ENCODE measurements at regions not wholly inside any gene's neighbourhood (a gene's known extent, or its start where the extent isn't known, plus 50 kb on each side); places are given as distances from the start of the nearest gene placed in this dataset.
A peak's percentile ranks its signal among the peaks of the same experiment; 100 is the strongest.

GRCh38 chr11:106464728-106465127 lies 387.3 kb downstream of the AASDHPPT start:
- no peak for TF ChIP-seq CTCF (IDR thresholded peaks at IDR 0.05; ENCODE audit: insufficient read depth in 1 of 2, low read depth in 1 of 2, low read length in 1 of 2, severe bottlenecking in 1 of 2, unreplicated experiment in 1 of 2)
- Histone ChIP-seq H3K4me1 (peaks cover 92% of the 10 kb centered on the region), H3K36me3 (ENCODE audit: control insufficient read depth, insufficient read depth, low read length) (peaks cover 4% of the 10 kb centered on the region), H3K9me3 (peaks cover 2% of the 10 kb centered on the region; the same call in 1 of the 2 replicates), H3K27me3 (replicated peaks; ENCODE audit: control insufficient read depth, insufficient read depth, low read length) (no peaks in the 10 kb centered on the region), H3K4me3 (ENCODE audit: low read depth, low read length) (no peak overlapping the region)
- Mint-ChIP-seq H3K4me1 (ENCODE audit: low read depth, unreplicated experiment) (peaks cover 72% of the 10 kb centered on the region), H3K9me3 (ENCODE audit: unreplicated experiment) (peaks cover 12% of the 10 kb centered on the region), H3K27me3 (ENCODE audit: insufficient read depth, unreplicated experiment) (no peaks in the 10 kb centered on the region), H3K4me3 (ENCODE audit: unreplicated experiment) (no peak overlapping the region), H3K27ac (ENCODE audit: unreplicated experiment) (peak overlapping the region; percentile 88), H3K36me3 (ENCODE audit: insufficient read depth, unreplicated experiment) (peaks cover 39% of the 10 kb centered on the region)
- no TSS peak for BruUV-seq (replicated peaks)
- intact Hi-C loops (cut with micrococcal nuclease; ENCODE audit: unreplicated experiment): loop anchor here (5.0 to 10.0 kb wide), 4 partner anchors 137 to 1800 kb away; no protein-coding TSS in a partner anchor
- POLR2A ChIA-PET: no interaction called here
- CTCF ChIA-PET: no interaction called here
- DNase-seq: no peak

- H3K4me1 Mint-ChIP-seq (ENCODE audit: low read depth, unreplicated experiment): peaks cover 77% of the 10 kb centered on the region
- peaks cover 92% of the 10 kb centered on the region for H3K4me1 ChIP-seq
- peaks cover 22% of the 10 kb centered on the region for H3K9me3 Mint-ChIP-seq (ENCODE audit: unreplicated experiment)
- H3K27me3 ChIP-seq (replicated peaks; ENCODE audit: control insufficient read depth, insufficient read depth, low read length): no peaks in the 10 kb centered on the region
- BruUV-seq (replicated peaks): no TSS peak
- ChIA-PET CTCF (interaction anchor here (1.3 kb wide), 1 partner anchor 51 kb away, joined by 5 read pairs; no protein-coding TSS in a partner anchor), POLR2A (interaction anchor here (1.1 to 3.3 kb wide), 3 partner anchors 14 to 84 kb away, joined by 4 to 22 read pairs (median 4); no protein-coding TSS in a partner anchor)
- peaks cover 29% of the 10 kb centered on the region for H3K36me3 Mint-ChIP-seq (ENCODE audit: insufficient read depth, unreplicated experiment)
- peak; percentile 76 to 85 for DNase-seq
- no peaks in the 10 kb centered on the region for H3K27me3 Mint-ChIP-seq (ENCODE audit: insufficient read depth, unreplicated experiment)
- peak overlapping the region; percentile 67 for H3K4me3 Mint-ChIP-seq (ENCODE audit: unreplicated experiment)
- H3K9me3 ChIP-seq: peaks cover 11% of the 10 kb centered on the region; the same call in 1 of the 2 replicates
- no peak for TF ChIP-seq CTCF (IDR thresholded peaks at IDR 0.05; ENCODE audit: insufficient read depth in 1 of 2, low read depth in 1 of 2, low read length in 1 of 2, severe bottlenecking in 1 of 2, unreplicated experiment in 1 of 2)
- intact Hi-C loops (cut with micrococcal nuclease; ENCODE audit: unreplicated experiment): loop anchor here (1.0 to 10.0 kb wide), 13 partner anchors 14 to 1802 kb away; partner anchors contain the start of gene MSANTD4
- peak overlapping the region; percentile 88 for H3K27ac Mint-ChIP-seq (ENCODE audit: unreplicated experiment)
- H3K36me3 ChIP-seq (ENCODE audit: control insufficient read depth, insufficient read depth, low read length): peaks cover 6% of the 10 kb centered on the region
- no peak overlapping the region for H3K4me3 ChIP-seq (ENCODE audit: low read depth, low read length)
These were observed 389.1 kb downstream of the AASDHPPT start for GRCh38 chr11:106466521-106467080.

GRCh38 chr11:106467501-106467900 lies 390.0 kb downstream of the AASDHPPT start:
- DNase-seq: peak; percentile 84 to 85
- TF ChIP-seq CTCF (IDR thresholded peaks at IDR 0.05; ENCODE audit: insufficient read depth in 1 of 2, low read depth in 1 of 2, low read length in 1 of 2, severe bottlenecking in 1 of 2, unreplicated experiment in 1 of 2): no peak
- no peaks in the 10 kb centered on the region for H3K27me3 ChIP-seq (replicated peaks; ENCODE audit: control insufficient read depth, insufficient read depth, low read length)
- no peak overlapping the region for H3K4me3 ChIP-seq (ENCODE audit: low read depth, low read length)
- Mint-ChIP-seq H3K27me3 (ENCODE audit: insufficient read depth, unreplicated experiment) (no peaks in the 10 kb centered on the region), H3K4me1 (ENCODE audit: low read depth, unreplicated experiment) (peaks cover 71% of the 10 kb centered on the region), H3K36me3 (ENCODE audit: insufficient read depth, unreplicated experiment) (peaks cover 20% of the 10 kb centered on the region), H3K27ac (ENCODE audit: unreplicated experiment) (peak overlapping the region; percentile 88), H3K4me3 (ENCODE audit: unreplicated experiment) (peak overlapping the region; percentile 67), H3K9me3 (ENCODE audit: unreplicated experiment) (peaks cover 23% of the 10 kb centered on the region)
- H3K36me3 ChIP-seq (ENCODE audit: control insufficient read depth, insufficient read depth, low read length): peaks cover 6% of the 10 kb centered on the region
- ChIA-PET POLR2A (interaction anchor here (1.4 to 3.3 kb wide), 2 partner anchors 13 to 83 kb away, joined by 4 to 22 read pairs; no protein-coding TSS in a partner anchor), CTCF (interaction anchor here (0.8 to 1.3 kb wide), 3 partner anchors 12 to 52 kb away, joined by 4 to 6 read pairs (median 5); no protein-coding TSS in a partner anchor)
- intact Hi-C loops (cut with micrococcal nuclease; ENCODE audit: unreplicated experiment): loop anchor here (1.0 to 10.0 kb wide), 13 partner anchors 13 to 1803 kb away; partner anchors contain the start of gene MSANTD4
- H3K9me3 ChIP-seq: peaks cover 16% of the 10 kb centered on the region
- no TSS peak for BruUV-seq (replicated peaks)
- H3K4me1 ChIP-seq: peaks cover 95% of the 10 kb centered on the region

All from Caco-2 (cell line).